MM.1S (cell line): ENCODE measurements at regions not wholly inside any gene's neighbourhood (a gene's known extent, or its start where the extent isn't known, plus 50 kb on each side); places are given as distances from the start of the nearest gene placed in this dataset.

Experiments
- DNase-seq: peaks from one replicate; pipeline ENCODE4 v3.0.0-alpha.2; 2015
- H2AFZ ChIP-seq: fragments of 300-600 bp; sonication (generic); 2 replicates; pipeline ENCODE4 v1.6.0; 2016; ENCODE audit warnings: antibody characterized with exemption, low read length
- H3F3A ChIP-seq: fragments of 300-600 bp; sonication (generic); 2 replicates; pipeline ENCODE4 v1.6.1; 2016; ENCODE audit warnings: mild to moderate bottlenecking, antibody characterized with exemption, low read length, moderate library complexity, mixed read lengths; ENCODE audit not compliant: insufficient read depth
- H3K27ac ChIP-seq: fragments of 300-600 bp; sonication (generic); 2 replicates; pipeline ENCODE4 v1.5.1; 2016; ENCODE audit warnings: mild to moderate bottlenecking, low read length
- H3K27me3 ChIP-seq: fragments of 300-600 bp; sonication (generic); replicated peaks from 2 replicates; pipeline ENCODE4 v1.6.0; 2016; ENCODE audit warnings: low read length; ENCODE audit not compliant: insufficient read depth
- H3K36me3 ChIP-seq: fragments of 300-600 bp; sonication (generic); replicated peaks from 2 replicates; pipeline ENCODE4 v1.6.1; 2016; ENCODE audit warnings: mild to moderate bottlenecking, low read length, mixed read lengths; ENCODE audit not compliant: insufficient read depth
- H3K4me1 ChIP-seq: fragments of 300-600 bp; sonication (generic); 2 replicates; pipeline ENCODE4 v1.6.1; 2016; ENCODE audit warnings: low read length, mixed read lengths
- H3K4me2 ChIP-seq: fragments of 300-600 bp; sonication (generic); 2 replicates; pipeline ENCODE4 v1.6.0; 2016; ENCODE audit warnings: low read depth, low read length
- H3K4me3 ChIP-seq: fragments of 300-600 bp; sonication (generic); 2 replicates; pipeline ENCODE4 v1.5.1; 2016; ENCODE audit warnings: low read length, mixed read lengths
- H3K79me2 ChIP-seq: fragments of 300-600 bp; sonication (generic); 2 replicates; pipeline ENCODE4 v1.6.1; 2016; ENCODE audit warnings: mixed run types, low read length, mixed read lengths
- H3K9ac ChIP-seq: fragments of 300-600 bp; sonication (generic); 2 replicates; pipeline ENCODE4 v1.6.1; 2016; ENCODE audit warnings: low read length, mixed read lengths
- H3K9me2 ChIP-seq: fragments of 300-600 bp; sonication (generic); replicated peaks from 2 replicates; pipeline ENCODE4 v1.6.1; 2016; ENCODE audit warnings: mild to moderate bottlenecking, low read length, mixed read lengths; ENCODE audit not compliant: insufficient read depth
- H3K9me3 ChIP-seq: fragments of 300-600 bp; sonication (generic); replicated peaks from 2 replicates; pipeline ENCODE4 v1.6.1; 2016; ENCODE audit warnings: mild to moderate bottlenecking, low read length, mixed read lengths; ENCODE audit not compliant: insufficient read depth
- H4K20me1 ChIP-seq: fragments of 300-600 bp; sonication (generic); 2 replicates; pipeline ENCODE4 v1.6.1; 2016; ENCODE audit warnings: mild to moderate bottlenecking, low read length, moderate library complexity, mixed read lengths; ENCODE audit not compliant: insufficient read depth
- EZH2 ChIP-seq: fragments of 300-600 bp; sonication (generic); optimal IDR thresholded peaks from 2 replicates; pipeline ENCODE3; 2017; ENCODE audit warnings: low read depth, mild to moderate bottlenecking, antibody characterized with exemption, low read length, mixed read lengths
- EZH2phosphoT487 ChIP-seq: fragments of 300-600 bp; sonication (generic); IDR thresholded peaks from 2 replicates; pipeline ENCODE4 v1.6.1; 2018; ENCODE audit warnings: antibody characterized with exemption, low read length
- TF ChIP-seq, protein P1 (sequence below): fragments of 300-600 bp; sonication (generic); IDR thresholded peaks from 2 replicates; pipeline ENCODE4 v1.5.1; 2016; ENCODE audit warnings: antibody characterized with exemption, low read length, mixed read lengths

DNA sequence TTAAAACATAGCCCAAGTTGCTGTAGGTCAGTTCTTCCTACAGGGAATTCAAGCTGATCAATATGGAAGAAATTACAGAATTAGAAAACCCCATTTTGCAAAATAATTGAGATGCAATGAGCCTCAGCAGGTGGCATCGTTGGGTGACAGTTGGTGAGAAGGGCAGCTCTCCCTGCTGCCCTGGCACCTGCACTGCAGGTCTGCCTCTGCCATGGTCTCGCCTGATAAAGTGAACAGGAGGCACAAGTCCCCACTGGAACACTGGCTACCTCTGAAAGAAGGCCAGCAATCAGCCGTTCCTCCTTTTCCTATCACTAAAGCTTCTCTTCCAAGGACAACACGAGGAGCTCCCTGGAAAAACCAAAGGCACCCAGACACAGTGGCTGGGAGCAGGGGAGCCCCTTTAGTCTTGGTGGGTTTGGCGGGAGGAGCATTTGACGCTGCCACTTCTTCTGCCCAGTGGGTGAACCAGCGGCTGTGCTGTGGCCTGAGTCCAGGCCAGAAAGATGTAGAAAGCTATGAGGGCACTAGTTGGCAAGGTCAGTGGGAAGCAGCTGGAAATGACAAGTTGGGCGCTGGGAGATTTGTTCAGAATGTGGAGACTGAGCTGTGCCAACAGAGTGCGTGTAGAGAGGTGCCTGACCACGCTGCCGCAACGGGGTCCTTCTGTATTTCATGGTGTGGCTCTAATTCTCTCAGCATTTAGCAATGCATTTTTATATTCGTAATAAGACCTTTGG lies 93.1 kb downstream of the RIPK4 start:
- Histone ChIP-seq H4K20me1 (no peaks in the 10 kb centered on the region), H3K36me3 (no peaks in the 10 kb centered on the region), H3K4me2 (no peak overlapping the region), H3K4me3 (no peak overlapping the region), H3K27me3 (peaks cover 66% of the 10 kb centered on the region), H3K4me1 (no peaks in the 10 kb centered on the region), H2AFZ (no peak overlapping the region), H3K79me2 (no peaks in the 10 kb centered on the region), H3F3A (no peaks in the 10 kb centered on the region), H3K9me2 (no peaks in the 10 kb centered on the region), H3K9me3 (no peaks in the 10 kb centered on the region), H3K27ac (no peak overlapping the region), H3K9ac (no peak overlapping the region)
- no peak for DNase-seq
- TF ChIP-seq EZH2 (no peak), EZH2phosphoT487 (no peak)
- TF ChIP-seq, protein P1, sequence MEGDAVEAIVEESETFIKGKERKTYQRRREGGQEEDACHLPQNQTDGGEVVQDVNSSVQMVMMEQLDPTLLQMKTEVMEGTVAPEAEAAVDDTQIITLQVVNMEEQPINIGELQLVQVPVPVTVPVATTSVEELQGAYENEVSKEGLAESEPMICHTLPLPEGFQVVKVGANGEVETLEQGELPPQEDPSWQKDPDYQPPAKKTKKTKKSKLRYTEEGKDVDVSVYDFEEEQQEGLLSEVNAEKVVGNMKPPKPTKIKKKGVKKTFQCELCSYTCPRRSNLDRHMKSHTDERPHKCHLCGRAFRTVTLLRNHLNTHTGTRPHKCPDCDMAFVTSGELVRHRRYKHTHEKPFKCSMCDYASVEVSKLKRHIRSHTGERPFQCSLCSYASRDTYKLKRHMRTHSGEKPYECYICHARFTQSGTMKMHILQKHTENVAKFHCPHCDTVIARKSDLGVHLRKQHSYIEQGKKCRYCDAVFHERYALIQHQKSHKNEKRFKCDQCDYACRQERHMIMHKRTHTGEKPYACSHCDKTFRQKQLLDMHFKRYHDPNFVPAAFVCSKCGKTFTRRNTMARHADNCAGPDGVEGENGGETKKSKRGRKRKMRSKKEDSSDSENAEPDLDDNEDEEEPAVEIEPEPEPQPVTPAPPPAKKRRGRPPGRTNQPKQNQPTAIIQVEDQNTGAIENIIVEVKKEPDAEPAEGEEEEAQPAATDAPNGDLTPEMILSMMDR: no peak

DNA sequence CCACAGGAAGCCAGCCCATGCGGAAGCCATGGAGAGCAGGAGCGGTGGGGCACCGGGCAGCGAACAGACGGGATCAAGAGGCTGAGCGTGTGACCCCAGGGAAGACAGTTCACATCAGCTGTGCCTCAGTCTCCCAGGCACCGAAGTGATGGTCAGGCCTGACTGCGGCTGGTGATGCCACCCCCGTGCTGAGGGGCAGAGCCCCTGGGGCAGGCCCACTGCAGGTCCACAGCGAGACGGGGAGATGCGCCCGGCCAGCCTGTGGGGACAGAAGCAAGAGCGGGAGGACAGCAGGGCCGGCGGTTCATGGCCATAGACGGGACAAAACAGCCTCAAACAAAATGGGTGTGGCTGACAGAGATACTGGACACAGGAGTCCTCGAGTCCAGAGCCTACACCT lies 93.8 kb downstream of the RIPK4 start:
- Histone ChIP-seq H3K4me2 (no peak overlapping the region), H3K27ac (no peak overlapping the region), H3K27me3 (peaks cover 67% of the 10 kb centered on the region), H2AFZ (no peak overlapping the region), H4K20me1 (no peaks in the 10 kb centered on the region), H3K79me2 (no peaks in the 10 kb centered on the region), H3K9ac (no peak overlapping the region), H3K9me2 (no peaks in the 10 kb centered on the region), H3K9me3 (no peaks in the 10 kb centered on the region), H3F3A (no peaks in the 10 kb centered on the region), H3K4me1 (no peaks in the 10 kb centered on the region), H3K4me3 (no peak overlapping the region), H3K36me3 (no peaks in the 10 kb centered on the region)
- no peak for DNase-seq
- TF ChIP-seq, protein P1: no peak
- TF ChIP-seq EZH2: no peak
- TF ChIP-seq EZH2phosphoT487: no peak

DNA sequence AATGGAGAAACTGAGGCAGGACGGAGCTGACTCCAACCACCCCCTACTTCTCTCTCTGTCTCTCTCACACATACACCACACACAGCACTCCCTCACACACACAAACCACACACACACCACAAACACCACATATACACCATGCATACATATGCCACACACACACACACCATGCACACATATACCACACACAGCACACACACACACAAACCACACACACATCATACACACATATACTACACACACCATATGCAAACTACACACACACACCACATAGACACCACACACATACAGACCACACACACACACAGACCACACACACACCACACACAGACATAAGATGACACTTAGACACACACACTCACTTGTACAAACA lies 94.3 kb downstream of the RIPK4 start:
- H3K27me3 ChIP-seq: peaks cover 67% of the 10 kb centered on the region
- no peaks in the 10 kb centered on the region for H3F3A ChIP-seq
- TF ChIP-seq EZH2phosphoT487 (no peak), EZH2 (no peak)
- TF ChIP-seq, protein P1: no peak
- H2AFZ ChIP-seq: no peak overlapping the region
- H3K9me2 ChIP-seq: no peaks in the 10 kb centered on the region
- H3K4me2 ChIP-seq: no peak overlapping the region
- no peak overlapping the region for H3K27ac ChIP-seq
- no peaks in the 10 kb centered on the region for H3K79me2 ChIP-seq
- no peaks in the 10 kb centered on the region for H3K9me3 ChIP-seq
- no peak for DNase-seq
- no peak overlapping the region for H3K9ac ChIP-seq
- H3K4me3 ChIP-seq: no peak overlapping the region
- H4K20me1 ChIP-seq: no peaks in the 10 kb centered on the region
- H3K36me3 ChIP-seq: no peaks in the 10 kb centered on the region
- no peaks in the 10 kb centered on the region for H3K4me1 ChIP-seq
